Mononuclear cell (primary cell): ENCODE measurements at regions not wholly inside any gene's neighbourhood (a gene's known extent, or its start where the extent isn't known, plus 50 kb on each side); places are given as distances from the start of the nearest gene placed in this dataset.

Experiments used
- H3K27me3 ChIP-seq: 2 replicates; pipeline ENCODE4 v1.6.0; 2011; ENCODE audit warnings: low read length, control low read depth; ENCODE audit not compliant: insufficient read depth
- H3K4me1 ChIP-seq: 2 replicates; pipeline ENCODE4 v1.5.1; 2011; ENCODE audit warnings: mild to moderate bottlenecking, low read length, control low read depth; ENCODE audit not compliant: insufficient read depth
- H3K4me3 ChIP-seq: 2 replicates; pipeline ENCODE4 v1.5.1; 2011; ENCODE audit warnings: mild to moderate bottlenecking, low read length, moderate library complexity
- H3K9me3 ChIP-seq: 2 replicates; pipeline ENCODE4 v1.5.1; 2011; ENCODE audit warnings: low read depth, mild to moderate bottlenecking, control low read depth, low read length

DNA sequence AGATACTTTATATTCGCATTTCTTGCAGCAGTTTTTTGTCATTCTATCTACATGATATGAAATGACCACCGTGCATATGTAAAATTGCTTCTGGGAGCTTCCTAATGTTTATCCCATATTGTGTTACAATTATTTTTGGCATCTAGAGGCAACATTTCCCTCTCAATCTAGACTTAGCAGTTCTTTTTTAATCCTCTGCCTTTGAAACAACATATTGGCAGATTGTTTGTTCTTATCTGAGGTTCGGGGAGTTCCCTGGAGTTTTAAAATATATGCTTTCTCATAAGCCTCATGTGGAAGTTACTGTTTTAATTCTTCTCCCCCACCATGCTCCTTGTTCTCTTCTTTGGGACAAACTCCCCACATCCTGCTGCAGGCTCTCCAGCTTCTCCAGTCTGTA, 130.1 kb upstream of the SLC10A2 start:
- Histone ChIP-seq H3K4me3 (no peak overlapping the region), H3K27me3 (no peaks in the 10 kb centered on the region), H3K4me1 (no peaks in the 10 kb centered on the region), H3K9me3 (no peaks in the 10 kb centered on the region)

DNA sequence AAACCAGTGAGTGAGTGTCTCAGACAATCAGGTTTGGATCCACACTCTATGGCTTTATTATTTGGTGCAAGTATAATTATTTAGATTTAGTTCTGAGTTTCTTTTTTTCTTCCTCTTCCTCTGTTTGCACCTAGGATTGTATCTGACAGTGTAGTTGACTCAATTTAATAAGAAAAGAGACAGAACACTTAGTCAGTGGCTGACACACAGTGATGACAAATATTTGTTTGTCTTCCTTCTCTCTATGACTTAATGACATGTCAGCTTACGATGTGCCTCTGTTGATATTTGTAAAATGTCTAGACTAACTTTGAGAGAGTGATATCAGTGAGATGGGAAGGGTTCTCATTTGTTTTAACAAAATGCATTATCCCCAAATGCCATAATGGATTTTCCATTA, 129.5 kb upstream of the SLC10A2 start:
- Histone ChIP-seq H3K4me1 (no peaks in the 10 kb centered on the region), H3K4me3 (no peak overlapping the region), H3K27me3 (no peaks in the 10 kb centered on the region), H3K9me3 (no peaks in the 10 kb centered on the region)

DNA sequence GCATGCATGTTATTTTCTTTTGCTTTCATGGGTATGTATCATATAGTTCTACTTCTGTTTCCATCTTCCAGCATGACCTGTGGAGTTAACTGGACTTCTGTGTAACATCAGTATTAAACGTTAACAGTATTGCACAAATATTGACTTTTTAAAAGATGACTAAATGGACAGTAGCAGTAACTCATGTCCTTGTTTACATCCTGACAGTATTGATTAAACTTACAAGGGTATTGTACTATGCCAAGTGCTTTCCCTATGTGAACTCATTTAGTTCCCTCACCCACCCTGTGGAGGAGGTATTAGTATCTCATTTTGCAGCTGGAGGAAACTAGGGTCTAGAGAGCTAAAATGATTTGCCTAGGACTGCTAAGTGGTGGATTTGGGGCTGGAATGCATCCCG, 128.7 kb upstream of the SLC10A2 start:
- Histone ChIP-seq H3K4me3 (no peak overlapping the region), H3K9me3 (no peaks in the 10 kb centered on the region), H3K27me3 (no peaks in the 10 kb centered on the region), H3K4me1 (no peaks in the 10 kb centered on the region)

DNA sequence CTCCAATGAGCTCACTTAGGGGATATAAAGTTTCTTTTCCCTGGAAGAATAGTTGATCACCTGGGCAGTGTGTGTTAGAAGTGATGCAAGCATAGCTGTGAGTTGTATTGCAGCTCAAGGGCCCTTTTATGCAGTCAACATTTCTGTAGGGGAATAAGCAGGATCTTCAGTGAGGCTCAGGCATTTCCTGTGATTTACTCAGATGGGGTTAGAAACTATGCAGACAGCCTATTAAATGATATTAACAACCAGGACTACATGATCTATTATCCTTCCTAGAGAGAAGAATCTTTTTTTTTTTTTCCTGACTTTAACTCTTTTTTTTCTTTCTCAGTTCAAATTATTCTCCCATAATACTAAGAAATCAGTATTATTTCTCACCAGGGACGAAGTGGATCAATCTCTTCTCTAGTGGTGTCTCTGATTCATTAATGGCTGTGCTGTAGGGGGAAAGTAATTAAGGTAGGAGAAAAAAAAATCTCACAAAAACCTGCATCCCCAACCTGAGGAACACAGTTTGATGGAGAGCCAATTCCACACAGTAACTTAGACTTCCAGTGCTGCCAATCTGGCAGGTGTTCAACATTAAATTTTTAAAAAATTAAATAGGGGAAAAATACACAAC, 126.4 kb upstream of the SLC10A2 start:
- Histone ChIP-seq H3K27me3 (no peaks in the 10 kb centered on the region), H3K9me3 (no peaks in the 10 kb centered on the region), H3K4me1 (no peaks in the 10 kb centered on the region), H3K4me3 (no peak overlapping the region)

DNA sequence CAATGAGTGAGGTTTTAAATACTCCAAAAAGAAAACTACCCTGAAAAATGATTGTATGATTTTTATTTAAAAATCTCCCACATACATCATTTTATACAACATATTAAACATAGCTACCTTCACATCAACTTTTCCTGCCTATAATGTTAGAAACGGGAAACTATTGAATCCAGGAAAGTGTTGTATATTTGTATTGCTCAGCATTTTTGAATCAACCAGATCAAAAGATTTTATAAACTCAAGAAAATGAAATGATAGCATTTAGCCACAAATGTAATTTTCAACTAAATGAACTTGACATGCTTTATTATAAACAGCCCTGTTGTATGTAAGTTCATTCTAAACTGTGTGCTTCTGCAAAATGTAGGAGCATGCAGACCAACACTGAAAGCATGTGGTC, 124.6 kb upstream of the SLC10A2 start:
- H3K27me3 ChIP-seq: no peaks in the 10 kb centered on the region
- no peaks in the 10 kb centered on the region for H3K9me3 ChIP-seq
- H3K4me1 ChIP-seq: no peaks in the 10 kb centered on the region
- H3K4me3 ChIP-seq: no peak overlapping the region

DNA sequence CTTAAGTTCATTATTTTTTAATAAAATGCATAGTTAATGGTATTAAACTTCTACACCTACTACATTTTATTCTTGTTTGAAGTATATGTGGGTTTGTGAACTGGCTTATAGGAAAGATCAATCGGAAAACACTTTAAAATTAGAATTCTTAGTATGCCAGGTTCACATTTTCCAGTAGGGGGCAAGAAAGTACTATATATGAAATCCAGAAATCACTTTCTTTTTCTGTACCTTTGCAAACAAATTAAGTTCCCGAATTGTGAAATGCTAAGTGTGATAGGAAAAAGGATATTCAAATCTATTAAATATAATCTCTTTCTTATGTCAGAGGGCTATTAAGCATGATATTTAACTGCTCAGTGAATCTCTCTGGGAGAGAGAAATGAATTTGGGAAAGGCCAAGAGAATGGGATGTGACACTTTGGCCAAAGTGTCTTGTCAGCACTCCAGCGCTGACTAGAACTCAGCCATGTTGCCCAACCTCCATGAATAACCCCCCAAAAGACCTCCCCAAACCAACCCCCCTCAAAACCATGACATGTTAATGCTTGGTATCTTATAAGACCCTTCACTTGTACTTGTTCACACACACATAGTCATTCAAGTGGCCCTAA, 122.6 kb upstream of the SLC10A2 start:
- Histone ChIP-seq H3K4me1 (no peaks in the 10 kb centered on the region), H3K27me3 (no peaks in the 10 kb centered on the region), H3K4me3 (no peak overlapping the region), H3K9me3 (no peaks in the 10 kb centered on the region)

DNA sequence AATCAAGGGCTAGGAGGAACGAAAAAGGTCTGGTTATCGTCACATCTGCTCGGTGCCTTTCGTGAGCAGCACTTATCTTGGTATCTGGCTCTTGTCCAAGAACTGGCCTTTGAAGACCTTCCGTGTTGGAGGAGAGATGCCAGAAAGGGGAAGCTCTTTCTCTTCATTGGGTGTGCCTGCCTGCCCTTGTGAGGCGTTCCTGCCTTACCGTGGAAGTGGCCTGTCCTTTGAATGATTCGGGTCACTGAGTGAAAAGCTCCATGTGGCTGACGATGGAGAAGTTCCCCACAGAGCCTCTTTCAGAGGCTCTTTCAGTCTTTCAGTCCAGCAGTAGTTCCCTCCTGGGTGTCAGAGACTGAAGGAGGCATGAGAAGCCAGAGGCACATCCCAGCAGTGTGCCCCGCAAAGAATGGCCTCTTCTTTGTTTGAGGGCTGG, 121.5 kb upstream of the SLC10A2 start:
- H3K4me3 ChIP-seq: no peak overlapping the region
- no peaks in the 10 kb centered on the region for H3K27me3 ChIP-seq
- no peaks in the 10 kb centered on the region for H3K9me3 ChIP-seq
- H3K4me1 ChIP-seq: no peaks in the 10 kb centered on the region

DNA sequence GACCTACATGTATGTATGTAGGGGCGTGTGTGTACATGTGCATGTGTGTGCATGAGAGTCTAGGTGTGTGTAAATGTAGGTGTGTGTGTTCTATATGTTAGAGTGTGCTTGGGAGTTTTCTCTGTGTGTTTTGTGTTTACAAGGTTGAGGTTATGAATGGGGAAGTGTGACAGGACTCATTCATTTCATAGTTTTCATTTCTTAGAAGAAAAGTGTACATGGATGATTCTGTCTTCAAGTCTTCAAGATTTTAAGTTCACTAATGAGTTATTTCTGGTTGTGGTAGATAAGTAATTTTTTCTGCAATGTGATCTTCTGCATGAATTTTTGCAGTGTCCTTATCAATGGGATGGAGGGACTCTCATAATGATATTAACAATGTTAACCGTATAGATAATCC, 118.2 kb upstream of the SLC10A2 start:
- Histone ChIP-seq H3K9me3 (no peaks in the 10 kb centered on the region), H3K27me3 (no peaks in the 10 kb centered on the region)

DNA sequence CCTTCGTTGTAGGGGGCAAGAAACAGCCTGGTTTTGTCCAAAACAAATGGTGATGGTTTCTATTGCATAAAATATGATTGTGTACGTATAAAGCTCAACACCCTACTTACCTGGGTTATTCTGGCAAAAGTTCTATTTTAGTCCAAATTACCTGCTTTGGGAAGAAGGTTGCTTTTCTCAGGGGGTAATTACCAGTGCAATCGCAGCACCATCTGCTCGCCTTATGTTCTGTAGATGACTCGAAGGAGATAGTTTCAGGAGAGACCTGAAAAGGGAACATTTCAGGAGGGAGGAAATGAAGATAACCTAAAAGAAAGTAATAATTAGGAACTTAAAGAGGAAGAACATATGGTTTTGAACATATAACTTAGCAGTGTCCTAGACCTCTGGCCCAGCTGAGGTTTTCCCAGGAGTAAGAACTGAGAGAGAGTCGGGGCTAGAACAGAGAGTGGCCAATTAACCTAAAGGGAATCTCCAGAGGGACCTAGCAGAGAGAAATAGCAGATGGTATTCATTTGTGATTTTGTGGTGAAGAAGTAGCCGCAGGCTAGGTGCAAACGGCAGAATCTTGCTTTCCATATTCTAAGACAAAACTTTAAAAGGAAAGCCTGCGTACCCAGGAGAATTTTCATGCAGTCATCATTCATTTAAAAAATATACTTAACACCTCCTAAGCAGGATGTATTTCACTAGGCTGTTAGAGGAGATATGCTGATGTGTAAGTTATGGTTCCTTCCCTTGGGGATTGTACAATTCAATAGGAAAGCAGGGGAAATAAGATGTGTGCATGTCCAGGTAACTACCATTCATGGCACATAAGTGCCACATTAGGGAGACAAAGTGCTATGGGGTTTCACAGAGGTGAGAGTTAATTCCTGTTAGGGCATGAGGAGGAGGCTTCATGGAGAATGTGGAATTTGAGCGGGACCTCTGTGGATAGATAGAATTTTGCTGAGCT, 113.0 kb upstream of the SLC10A2 start:
- Histone ChIP-seq H3K27me3 (no peaks in the 10 kb centered on the region), H3K4me3 (no peak overlapping the region), H3K4me1 (no peaks in the 10 kb centered on the region), H3K9me3 (no peaks in the 10 kb centered on the region)

More for the DNA sequence above, 118.2 kb upstream of the SLC10A2 start:
- no peak overlapping the region for H3K4me3 ChIP-seq
- H3K4me1 ChIP-seq: no peaks in the 10 kb centered on the region

DNA sequence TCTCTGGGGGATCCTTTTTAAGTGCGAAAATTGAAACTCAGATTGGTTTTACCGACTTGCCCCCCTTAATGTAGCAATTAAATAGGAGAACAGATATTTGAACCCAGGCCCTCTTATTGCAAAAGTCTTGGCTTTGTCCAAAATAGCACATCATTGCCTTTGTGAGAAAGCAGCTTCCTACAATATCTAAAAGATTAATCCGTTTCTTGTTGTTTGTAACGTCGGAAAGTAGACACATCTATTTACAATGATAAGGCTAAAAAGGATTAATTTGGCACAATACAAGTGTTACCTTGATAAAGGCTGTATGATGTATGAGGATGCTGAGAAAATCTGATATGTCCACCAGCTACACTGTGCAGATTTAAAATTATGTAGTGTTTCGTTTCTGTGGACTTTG, 108.7 kb upstream of the SLC10A2 start:
- Histone ChIP-seq H3K9me3 (no peaks in the 10 kb centered on the region), H3K4me3 (no peak overlapping the region), H3K4me1 (no peaks in the 10 kb centered on the region), H3K27me3 (no peaks in the 10 kb centered on the region)

DNA sequence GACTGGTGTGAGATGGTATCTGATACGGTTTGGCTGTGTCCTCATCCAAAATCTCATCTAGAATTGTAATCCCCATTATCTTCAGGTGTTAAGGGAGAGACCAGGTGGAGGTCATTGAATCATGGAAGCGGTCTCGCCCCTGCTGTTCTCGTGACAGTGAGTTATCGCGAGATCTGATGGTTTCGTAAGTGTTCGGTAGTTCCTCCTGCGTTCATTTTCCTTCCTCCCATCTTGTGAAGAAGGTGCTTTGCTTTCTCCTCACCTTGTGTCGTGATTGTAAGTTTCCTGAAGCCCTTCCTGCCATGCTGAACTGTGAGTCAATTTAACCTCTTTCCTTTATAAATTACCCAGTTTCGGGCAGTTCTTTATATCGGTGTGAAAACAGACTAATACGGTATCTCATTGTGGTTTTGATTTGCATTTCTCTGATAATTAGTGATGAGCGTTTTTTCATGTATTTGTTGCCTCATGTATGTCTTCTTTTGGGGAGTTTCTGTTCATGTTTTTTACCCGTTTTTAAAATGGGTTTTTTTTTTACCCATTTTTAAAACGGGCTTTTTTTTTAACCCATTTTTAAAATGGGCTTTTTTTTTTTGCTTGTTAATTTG, 102.8 kb upstream of the SLC10A2 start:
- Histone ChIP-seq H3K27me3 (no peaks in the 10 kb centered on the region), H3K4me1 (no peaks in the 10 kb centered on the region), H3K9me3 (no peaks in the 10 kb centered on the region), H3K4me3 (no peak overlapping the region)

DNA sequence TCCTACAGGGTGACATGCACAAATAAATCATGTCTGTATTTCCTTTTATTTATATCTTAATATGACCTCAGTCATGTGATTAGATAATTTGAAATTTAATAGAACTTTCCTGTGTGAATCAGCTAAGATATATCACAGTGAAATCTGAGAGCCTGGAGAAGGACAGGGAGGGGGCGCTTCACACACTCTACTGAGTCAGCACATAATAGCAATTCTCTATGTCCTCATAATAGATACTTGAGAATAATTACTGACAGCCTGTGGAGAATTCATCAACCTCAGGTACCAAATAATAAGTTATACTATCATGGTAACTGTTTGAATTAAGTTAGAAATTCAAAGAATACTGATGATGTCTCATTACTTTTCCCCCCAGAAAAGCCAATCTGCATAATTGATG, 98.0 kb upstream of the SLC10A2 start:
- Histone ChIP-seq H3K27me3 (no peaks in the 10 kb centered on the region), H3K4me1 (no peaks in the 10 kb centered on the region), H3K4me3 (no peak overlapping the region), H3K9me3 (no peaks in the 10 kb centered on the region)

DNA sequence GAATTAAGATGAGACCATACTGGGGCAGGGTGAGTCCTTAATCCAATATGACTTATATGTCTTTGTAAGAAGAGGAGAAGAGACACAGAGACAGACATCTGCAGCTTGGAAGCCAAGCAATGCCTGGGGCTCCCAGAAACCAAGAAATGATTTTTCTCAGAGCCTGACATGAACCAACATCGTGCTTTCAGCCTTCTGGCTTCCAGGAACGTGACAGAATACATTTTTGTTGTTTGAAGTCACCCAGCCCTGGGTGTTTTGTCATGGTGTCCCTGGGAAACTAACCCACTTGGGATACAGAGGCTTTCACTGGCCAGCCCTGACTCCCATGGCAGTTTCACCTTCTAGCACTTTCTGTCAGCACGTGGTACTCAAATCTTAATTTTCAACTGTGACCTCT, 95.3 kb upstream of the SLC10A2 start:
- no peaks in the 10 kb centered on the region for H3K4me1 ChIP-seq
- H3K27me3 ChIP-seq: no peaks in the 10 kb centered on the region
- no peaks in the 10 kb centered on the region for H3K9me3 ChIP-seq
- H3K4me3 ChIP-seq: no peak overlapping the region

DNA sequence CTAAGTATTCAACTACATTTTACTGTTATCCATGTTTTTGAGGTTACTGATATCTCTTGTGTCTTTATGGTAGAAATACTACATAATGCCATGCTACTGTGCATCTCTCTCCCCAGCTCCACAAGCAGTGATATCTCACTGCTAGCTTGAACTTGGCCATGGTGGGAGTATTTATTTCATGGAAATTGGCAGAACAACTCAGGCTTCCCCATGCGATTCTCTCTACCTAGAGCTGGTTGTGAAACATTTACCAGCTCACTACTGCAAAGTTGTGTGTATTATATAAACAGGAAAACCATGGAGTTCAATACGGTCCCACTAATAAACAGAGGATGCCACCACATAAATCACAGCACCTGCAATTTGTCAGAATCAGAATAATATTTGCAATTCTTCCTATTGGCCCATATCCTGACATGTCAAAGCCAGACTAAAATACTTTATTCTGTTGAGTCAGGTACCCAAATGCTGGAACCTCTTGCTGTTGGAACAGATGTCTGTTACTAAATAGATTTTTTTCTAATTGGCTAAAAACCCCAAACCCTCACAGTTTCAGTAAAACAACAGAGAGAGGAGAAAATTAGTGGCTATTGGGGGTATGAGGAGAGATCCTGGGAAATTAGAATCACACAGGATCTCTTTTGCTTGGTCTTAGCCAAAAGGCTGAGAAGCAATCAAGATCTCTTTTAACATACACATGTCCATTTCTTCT, 91.4 kb upstream of the SLC10A2 start:
- H3K27me3 ChIP-seq: no peaks in the 10 kb centered on the region
- no peaks in the 10 kb centered on the region for H3K4me1 ChIP-seq
- no peaks in the 10 kb centered on the region for H3K9me3 ChIP-seq
- no peak overlapping the region for H3K4me3 ChIP-seq

DNA sequence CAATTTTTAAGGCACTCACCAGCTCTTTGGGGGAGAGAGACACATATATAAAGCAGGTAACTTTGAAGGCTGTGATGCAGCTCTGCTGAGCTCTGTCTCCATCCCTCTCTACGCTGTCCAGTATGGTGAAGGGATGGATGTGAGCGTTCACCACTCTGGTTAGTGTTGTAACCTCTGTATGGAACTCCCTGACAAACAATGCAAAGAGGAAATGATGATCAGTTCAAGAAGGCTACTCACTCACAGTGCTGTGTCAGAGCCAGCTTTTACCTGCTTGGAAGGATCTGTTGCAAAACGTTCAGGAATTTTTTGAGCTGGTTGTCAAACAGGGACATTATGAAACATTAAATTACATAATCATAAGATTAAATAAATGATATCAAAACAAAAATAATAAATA, 90.8 kb upstream of the SLC10A2 start:
- no peaks in the 10 kb centered on the region for H3K27me3 ChIP-seq
- no peaks in the 10 kb centered on the region for H3K9me3 ChIP-seq
- no peaks in the 10 kb centered on the region for H3K4me1 ChIP-seq
- H3K4me3 ChIP-seq: no peak overlapping the region
